GM21717 (cell line): ENCODE measurements at regions not wholly inside any gene's neighbourhood (a gene's known extent, or its start where the extent isn't known, plus 50 kb on each side); places are given as distances from the start of the nearest gene placed in this dataset.
"Not testable (repeated sequence)": the region's sequence is repeated elsewhere in the genome, so short reads cannot be mapped to it uniquely, and the experiment has no call there.

Source experiments
- ATAC-seq: cut with Tn5 transposase; IDR thresholded peaks from one replicate; pipeline ENCODE4 v1.9.1; 2021; ENCODE audit warnings: mild to moderate bottlenecking, moderate library complexity; ENCODE audit not compliant: unreplicated experiment

DNA sequence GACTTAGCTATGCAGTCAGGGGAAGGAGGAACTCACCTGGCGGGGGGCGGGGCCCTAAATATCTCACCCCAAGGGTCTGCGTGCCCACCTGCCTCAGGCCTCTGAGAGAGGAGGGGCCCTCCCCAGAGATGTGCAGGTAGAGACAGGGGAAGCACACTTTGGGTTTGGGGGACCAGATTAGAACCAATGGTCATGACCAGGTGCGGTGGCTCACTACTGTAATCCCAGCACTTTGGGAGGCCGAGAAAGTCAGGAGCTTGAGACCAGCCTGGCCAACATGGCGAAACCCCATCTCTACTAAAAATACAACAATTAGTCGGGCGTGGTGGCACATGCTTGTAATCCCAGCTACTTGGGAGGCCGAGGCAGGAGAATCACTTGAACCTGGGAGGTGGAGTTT lies 246.4 kb upstream of the TCERG1L start:
- ATAC-seq, result not testable (repeated sequence)

DNA sequence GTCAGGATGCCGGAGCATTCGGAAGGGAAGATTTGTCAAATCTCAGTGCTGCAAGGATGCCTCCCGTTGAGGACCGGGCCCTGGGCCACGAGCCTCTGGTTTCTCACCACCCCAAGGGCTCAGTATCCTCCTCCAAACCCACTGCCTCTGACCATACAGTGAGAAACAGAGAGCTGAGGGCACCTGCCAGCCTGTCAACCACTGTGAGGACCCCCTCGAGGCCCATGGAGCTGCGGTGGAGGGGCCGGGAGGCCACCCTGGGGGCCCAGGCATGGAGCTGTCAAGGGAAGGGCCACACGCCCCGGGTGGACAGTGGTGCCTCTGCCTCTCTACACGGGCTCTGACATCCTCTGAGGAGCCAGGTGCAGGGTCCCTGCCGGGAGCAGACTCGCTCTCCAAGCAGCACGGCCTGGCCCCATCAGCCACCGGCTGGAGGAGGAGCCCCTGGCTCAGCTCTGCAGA lies 248.0 kb upstream of the TCERG1L start:
- no peak for ATAC-seq

DNA sequence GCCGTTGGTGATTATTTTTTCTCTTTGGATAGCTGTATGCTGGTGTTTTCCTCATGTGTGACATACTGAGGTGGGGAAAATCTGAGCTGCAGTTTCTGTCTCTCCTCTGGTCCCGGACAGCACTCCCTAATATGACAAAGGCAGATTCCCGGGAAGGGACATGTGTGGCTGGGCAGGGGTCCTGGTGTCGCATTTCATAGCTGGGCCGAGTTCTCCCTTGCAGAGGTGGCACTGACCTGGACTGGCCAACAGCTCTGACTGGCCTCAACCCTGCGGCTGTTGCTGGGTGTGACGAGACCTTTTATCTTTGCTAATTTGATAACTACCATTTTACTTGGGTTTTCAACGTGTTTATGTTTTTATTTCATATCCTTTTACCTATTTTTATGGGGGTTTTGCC lies 248.6 kb upstream of the TCERG1L start:
- ATAC-seq, result no peak

DNA sequence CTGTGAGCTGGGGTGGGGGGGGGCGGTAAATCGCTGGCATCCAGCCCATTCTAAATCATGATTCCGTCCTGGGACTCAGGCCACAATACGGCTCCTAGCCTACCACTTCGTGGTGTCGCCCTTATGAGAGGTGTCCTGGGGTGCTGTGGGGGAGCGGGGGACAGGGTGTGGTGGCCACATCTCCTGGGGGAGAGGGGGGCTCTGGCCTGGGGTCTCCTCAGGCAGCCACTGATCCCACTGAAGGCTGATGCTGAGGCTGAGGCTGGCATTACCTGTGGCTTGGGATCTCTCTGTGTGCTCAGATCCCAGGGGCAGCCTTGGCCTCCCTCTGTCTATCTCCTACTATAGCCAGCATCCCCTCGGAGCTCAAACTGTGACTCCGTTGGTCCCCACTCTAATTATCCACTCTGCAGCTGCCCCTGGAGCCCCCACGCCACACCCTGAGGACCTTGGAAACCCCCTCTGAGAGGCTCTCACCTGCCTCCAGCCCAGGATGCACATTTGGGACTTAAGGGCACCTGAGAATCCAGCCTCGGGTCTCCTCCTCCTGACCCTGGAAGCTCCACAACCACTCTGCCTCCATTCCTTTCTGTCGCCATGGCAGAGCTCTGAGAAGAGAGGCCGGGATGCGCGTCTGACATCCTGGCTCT lies 249.3 kb upstream of the TCERG1L start:
- ATAC-seq, result no peak

DNA sequence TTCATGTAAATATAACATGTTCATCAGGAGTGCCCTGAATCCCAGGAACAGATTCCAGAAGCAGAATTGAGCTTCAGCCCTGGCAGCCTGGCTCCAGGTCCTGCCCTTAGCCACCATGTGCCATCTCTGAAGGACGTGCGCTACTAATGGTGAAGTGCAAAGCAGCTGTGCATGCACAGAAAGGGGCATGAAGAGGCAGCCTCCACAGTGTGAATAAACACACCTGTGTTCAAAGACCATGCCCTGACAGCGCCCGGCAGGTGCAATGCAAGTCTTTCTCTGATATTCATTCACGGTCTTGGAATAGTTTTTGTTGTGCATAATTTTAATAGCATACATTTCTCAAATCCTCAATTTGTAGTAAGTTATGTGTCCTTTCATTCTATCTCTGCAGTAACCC lies 250.4 kb upstream of the TCERG1L start:
- no peak for ATAC-seq

DNA sequence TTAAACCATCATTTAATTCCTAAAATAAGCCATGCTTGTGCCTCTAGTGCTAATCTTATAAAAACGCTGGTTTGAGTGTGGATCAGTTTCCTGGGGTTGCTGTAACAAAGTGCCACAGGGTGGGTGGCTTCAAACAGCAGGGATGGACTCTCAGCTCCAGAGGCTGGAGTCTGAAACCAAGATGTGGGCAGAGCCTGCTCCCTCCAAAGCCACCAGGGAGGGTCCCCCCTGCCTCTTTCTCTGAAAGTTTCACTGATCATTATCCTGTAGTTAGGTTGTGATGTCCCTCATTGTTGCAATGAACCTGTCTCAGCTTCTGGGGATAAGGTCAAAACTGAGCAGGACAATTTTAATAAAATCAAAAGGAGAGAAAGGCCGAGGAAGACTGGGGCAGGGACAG lies 251.9 kb upstream of the TCERG1L start:
- no peak for ATAC-seq

DNA sequence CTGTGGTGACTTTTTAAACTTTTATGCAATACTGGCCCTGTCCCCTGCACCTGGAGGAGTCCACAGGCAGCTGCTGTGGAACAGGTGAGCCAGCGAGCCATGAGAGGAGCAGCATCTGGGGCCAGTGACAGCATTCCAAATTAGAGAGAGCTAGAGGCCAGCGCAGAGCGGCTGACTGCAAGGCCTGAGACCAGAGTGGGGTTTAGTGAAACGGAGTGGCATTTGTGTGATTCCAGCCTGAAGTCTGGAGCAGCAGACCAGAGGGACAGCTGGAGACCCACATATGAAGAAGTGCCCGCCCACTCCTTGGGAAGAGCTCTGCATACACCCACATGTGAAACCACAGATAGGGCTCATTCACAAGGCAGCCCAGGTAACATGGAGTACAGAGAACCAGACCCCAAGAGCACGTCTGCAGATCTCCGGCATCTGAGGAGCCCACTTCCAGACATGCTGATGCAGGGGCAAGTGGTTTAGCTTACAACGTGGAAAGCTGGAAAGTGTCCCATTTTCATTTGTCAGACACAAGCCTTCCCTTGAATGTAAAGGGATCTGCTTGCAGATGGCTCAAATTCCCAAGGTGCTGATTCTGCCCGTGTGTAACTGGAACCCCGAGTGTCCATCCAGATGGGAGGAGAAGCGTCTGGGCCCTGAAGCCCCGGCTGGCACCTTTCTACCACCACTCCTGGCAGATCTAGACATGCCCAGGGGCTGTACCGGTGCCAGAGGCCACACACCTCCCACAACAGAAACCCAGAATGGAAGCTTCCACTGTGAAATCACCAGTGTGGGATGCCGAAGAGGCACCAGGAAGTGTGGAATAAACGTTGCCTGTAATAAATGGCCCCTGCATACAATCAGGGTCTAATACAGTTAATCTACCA lies 256.0 kb upstream of the TCERG1L start:
- ATAC-seq, result no peak

DNA sequence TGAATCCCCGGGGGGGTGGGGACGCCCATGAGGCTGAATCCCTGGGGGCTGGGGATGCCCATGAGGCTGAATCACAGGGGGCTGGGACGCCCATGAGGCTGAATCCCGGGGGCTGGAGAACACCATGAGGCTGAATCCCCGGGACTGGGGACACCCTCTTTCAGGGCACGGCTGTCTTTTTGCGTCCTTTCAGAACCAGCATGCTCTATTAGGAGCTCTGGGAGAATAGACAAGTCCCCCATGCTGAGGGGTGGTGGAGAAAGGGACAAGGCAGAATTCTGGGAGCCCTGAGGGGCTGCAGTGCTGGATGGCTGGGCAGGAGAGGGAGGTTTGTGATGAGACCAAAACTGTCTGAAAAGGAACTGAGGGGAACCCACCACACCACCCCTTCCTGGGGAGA lies 257.3 kb upstream of the TCERG1L start:
- no peak for ATAC-seq

DNA sequence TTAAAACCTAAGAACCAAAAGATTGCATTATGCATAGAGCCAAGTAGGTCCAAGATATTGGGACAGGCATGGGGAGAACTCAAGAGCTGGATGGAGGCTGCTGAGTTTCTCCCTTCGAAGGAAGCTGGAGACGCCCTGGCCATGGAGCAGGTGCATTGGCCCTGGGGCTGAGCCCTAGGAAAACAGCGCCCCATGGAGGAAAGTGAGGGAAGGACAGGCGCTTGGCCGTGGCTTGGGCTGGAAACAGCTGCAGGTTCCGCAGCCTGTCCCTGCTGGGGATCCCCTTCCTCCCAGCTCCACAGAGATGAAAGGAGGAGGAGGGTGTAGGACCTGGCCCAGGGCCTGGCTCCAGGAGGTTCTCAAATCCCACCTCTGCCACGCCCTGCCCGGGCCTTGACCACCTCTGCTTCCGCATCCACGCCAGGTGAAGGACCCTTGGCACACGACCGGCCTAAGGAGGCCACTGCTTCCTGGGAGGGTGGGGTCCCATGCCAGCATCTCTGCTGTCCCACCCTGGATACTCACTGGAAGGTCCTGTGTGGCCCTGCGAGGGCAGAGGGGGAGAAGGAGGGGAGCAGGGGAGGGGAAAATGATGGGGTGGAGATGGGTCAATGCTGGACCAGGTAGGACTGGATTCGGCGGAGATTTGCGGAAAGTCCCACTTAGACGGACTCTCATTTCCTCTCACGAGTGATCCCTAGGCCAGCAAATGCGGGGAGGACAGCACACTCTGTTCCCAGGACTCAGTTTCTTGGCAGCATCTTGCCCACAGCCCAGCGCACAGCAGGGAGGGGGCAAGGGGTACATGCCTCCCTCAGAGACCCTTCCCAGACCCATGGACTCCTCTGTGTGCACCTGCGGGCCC lies 258.6 kb upstream of the TCERG1L start:
- no peak for ATAC-seq

DNA sequence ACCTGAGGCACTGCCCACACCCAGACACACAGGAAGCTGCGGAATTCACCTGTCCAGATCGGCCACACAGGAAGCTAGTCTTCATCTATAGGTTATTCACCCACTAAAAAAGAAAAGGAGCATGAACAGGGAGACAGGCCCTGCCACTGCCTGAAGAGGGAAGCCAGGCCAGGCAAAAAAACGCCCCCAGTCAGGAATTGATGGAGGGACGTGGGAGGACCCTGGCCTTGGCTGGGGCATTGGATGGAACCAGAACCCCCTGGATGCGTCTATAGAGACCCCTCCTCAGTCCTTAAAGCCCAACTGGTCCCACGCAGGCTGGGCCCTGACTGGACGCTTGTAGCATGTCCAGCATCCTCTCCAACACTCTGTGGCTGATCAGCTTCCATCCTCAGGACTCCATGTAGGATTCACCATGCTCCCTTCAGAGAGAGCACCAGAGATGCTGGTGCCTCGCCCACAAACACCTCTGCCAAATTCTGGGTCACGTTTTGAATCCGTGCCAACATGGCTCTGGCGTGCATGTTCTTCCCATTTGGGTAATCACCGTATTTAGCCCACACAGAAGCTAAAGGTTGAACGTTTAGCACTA lies 259.3 kb upstream of the TCERG1L start:
- ATAC-seq, result no peak

DNA sequence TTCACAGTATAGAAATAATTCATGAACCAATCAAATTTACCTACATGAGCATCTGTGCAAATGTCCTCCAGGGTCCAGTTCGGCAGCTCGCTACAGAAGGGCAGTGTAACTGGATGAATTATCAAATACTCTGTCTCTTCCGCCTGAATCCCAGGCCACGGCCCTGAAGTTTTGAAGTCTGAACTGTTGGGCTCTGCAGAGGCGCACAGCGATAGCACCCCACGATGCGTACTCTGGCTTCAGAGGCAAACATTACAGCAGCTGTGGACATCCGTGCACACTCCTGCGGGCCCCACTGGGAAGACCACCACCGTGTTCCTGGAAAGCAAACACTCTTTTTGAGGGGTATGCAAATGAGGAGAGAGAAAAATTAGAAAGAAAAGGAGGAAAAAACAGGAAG lies 259.8 kb upstream of the TCERG1L start:
- no peak for ATAC-seq

DNA sequence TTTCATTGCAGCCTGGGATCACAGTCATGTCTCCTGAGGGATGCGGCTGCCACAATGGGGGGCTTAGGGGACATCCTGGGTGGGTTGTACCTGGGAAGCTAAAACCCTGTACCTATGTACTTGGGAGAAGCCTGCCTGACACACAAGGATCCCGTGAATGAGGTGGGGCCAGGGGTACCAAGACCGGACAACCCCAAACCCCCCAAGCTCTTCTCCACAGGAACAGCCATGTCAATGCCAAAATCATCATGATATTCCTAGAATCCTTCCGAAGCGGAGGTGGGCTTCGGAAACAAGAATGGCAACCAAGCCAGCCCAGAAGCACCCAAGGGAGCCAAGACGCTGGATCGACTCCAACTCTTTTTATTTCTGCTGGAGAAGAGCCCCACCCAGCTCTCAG lies 260.3 kb upstream of the TCERG1L start:
- no peak for ATAC-seq

DNA sequence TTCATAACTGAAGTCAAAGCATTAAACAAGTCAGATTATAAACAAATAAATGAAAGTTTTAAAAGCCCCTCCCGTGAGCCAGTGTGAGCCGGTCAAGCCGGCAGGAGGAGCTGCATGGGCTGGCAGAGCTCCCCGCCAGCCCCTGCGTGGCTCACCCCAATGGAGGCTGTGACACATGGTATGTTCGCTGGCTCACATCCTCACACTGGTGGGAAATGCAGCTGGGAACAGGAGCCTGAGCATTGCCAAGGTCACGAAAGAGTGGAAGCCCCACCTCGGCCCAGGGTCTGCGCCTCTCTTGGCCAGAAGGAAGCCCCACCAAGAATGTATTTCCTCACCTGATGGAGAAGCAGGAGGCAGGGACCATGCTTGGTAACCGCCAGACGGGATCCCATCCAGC lies 261.7 kb upstream of the TCERG1L start:
- ATAC-seq, result no peak

DNA sequence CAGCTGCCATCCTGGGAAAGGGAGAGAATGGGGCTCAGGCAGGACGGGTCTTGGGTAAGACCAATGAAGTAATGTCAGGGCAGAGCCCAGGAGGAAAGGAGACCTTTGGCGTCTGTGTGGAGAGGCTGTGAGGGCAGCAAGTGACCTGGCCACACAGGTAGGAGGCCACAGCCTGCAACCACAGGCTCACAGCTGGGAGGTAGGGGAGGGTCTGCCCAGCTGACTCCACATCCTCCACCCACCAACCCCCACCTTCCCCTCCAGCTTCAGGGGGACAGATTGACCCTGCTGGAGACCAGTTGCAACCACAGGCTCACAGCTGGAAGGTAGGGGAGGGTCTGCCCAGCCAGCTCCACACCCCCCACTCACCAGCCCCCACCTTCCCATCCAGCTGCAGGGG lies 262.2 kb upstream of the TCERG1L start:
- ATAC-seq, result no peak

DNA sequence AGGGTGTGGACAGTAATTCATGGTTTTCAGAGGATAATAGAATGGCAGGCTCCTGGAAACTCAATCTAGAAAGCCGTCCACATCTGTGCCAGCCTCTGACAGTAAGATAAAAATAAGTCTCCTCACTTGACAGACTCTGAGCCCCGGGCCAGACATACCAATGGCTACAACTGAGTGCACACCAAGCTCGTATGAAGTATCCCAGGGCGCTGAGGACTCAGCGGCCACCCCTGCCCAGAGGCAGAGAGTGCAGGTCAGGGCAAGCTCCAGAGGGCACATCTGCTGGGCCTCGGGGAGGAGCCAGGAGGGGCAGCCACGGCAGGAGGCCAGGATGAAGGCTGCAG lies 262.8 kb upstream of the TCERG1L start:
- ATAC-seq, result no peak

DNA sequence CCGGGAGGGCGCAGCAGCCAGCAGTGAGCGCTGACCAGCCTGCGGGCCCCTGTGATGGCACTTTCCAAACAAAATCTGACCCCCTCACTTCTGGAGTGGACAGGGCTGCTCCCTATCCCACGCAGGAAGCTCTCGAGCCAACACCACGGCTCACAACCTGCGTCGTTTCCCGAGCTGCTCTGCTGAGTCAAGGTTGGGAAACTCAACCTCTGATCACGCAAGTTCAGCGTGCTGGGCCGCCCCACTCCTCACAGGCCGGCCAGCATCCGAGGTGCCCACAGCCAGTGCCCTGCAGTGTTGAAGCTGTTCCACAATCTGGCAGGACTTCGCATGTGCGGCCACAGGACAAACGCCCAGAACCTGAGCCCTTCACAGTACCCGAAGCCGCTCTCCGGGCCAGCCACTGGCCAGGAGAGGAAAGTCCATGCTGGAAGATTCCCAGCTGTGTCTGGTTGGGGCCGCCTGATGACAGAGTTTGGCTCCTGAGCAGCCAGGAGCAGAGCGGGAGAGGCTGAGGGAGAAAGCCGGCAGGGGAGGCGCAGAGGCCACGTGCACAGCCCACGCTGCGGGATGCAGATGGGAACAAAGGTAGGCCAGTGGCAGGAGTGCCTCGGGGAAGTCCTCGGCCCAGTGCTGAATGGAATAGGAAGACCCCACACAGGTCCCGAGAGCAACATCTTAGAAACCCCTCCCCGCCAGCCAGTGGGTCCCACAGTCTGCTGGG lies 263.3 kb upstream of the TCERG1L start:
- no peak for ATAC-seq

DNA sequence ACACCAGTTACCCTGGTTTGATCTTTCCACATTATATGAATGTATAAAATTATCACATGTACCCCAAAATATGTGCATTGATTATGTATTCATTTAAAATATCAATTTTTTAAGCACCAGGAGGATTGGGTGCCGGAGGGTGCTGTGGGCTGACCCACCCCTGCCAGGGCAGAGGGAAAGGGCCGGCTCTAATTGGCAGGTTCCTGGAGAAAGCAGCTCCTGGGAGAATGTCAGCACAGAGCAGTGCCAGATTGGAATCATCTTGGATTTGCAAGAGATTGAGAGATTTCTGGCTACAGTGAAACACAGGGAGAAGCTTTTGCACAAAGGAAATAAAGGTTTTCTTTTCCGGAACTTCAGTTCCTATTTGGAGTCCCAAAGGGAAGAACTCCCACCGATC lies 264.4 kb upstream of the TCERG1L start:
- ATAC-seq, result no peak

DNA sequence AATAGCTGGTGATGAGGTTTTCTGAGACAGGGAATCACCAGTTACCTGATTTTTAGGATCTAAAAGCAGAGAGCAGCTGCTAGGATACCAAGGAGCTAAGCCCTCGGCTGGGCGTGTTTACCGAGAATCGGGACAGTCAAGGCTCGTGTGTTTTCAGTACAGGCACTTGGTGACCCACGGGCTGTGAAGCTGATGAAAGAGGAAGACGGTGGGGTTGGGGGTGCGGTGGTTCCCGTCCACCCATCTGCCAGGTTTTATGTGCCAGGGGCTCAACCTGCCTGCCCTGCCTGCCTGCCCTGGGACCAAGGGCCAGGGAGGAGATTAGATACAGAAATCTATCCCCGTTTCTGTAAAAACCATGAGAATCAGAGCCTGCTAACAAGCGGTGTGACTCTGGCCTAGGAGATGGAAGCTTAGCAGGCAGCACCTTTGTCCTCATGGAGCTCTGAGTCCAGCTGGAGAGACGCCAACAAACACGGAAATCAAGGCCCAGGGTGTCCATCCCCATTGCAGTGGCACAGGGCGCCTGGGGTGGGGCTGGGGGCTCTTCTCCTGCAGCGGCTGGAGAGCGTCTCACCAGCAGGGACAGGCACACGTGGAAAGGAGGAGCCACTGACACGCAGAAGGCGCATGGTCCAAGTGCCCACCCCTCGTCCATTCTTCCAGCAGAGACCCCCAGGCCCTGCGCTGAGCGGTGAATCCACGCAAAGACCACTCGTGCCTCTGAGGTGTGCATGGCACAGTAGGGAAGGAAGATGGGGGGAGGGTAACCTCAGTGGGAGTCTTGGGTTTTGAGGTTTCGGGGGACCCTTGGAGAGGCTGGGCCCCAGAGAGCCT lies 265.0 kb upstream of the TCERG1L start:
- no peak for ATAC-seq

DNA sequence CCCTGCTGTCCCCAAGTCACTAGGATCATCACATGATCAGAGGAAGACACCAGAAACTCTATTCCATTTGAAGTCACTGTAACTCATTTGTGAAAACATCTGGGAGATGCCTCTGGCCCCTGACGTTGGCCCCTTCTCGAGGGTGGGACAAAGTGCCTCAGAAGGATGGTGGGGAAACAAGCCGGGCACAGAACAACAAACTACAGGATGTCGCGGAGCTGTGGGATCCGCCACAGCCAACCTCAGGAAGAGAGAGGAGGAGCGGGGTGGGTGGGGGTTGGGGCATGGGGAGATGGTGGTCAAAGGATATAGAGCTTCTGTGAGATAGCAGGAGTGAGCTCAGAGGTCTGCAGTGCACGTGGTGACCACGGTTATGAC lies 265.6 kb upstream of the TCERG1L start:
- no peak for ATAC-seq
